ENCODE measurements at regions not wholly inside any gene's neighbourhood (a gene's known extent, or its start where the extent isn't known, plus 50 kb on each side); places are given as distances from the start of the nearest gene placed in this dataset.

DNA sequence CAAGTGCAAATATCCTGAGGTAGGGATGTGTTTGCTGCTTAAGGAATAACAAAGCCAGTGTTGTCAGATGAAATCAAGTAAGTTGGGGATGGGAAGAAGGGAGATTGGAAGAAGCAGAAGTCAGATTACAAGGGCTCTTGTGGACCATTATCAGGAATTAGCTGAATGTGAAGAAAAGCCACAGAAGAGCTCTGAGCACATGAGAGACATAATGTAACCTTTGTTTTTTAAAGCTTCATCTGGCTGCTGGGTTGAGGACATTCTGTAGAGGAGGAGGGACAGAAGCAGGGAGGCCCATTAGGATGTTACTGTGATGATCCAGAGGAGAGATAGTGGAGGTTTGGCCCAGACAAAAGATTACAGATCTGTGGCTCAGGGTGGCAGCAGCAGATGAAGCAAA is 111.7 kb downstream of the DUSP10 start:
- peaks cover 19% of the 10 kb centered on the region for H3K27me3 Mint-ChIP-seq (ENCODE audit: low read depth)
- TF ChIP-seq, protein P1, sequence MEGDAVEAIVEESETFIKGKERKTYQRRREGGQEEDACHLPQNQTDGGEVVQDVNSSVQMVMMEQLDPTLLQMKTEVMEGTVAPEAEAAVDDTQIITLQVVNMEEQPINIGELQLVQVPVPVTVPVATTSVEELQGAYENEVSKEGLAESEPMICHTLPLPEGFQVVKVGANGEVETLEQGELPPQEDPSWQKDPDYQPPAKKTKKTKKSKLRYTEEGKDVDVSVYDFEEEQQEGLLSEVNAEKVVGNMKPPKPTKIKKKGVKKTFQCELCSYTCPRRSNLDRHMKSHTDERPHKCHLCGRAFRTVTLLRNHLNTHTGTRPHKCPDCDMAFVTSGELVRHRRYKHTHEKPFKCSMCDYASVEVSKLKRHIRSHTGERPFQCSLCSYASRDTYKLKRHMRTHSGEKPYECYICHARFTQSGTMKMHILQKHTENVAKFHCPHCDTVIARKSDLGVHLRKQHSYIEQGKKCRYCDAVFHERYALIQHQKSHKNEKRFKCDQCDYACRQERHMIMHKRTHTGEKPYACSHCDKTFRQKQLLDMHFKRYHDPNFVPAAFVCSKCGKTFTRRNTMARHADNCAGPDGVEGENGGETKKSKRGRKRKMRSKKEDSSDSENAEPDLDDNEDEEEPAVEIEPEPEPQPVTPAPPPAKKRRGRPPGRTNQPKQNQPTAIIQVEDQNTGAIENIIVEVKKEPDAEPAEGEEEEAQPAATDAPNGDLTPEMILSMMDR (IDR thresholded peaks at IDR 0.05): no peak
- H3K27ac Mint-ChIP-seq (ENCODE audit: unreplicated experiment): no peak overlapping the region
- no peak overlapping the region for H3K4me3 Mint-ChIP-seq (ENCODE audit: unreplicated experiment)
- H3K9me3 Mint-ChIP-seq (ENCODE audit: low read depth): peaks cover 7% of the 10 kb centered on the region
- H3K36me3 Mint-ChIP-seq (ENCODE audit: low read depth): no peaks in the 10 kb centered on the region
- no peaks in the 10 kb centered on the region for H3K4me1 Mint-ChIP-seq (ENCODE audit: low read depth)
- no peak for DNase-seq (ENCODE audit: low spot score)

DNA sequence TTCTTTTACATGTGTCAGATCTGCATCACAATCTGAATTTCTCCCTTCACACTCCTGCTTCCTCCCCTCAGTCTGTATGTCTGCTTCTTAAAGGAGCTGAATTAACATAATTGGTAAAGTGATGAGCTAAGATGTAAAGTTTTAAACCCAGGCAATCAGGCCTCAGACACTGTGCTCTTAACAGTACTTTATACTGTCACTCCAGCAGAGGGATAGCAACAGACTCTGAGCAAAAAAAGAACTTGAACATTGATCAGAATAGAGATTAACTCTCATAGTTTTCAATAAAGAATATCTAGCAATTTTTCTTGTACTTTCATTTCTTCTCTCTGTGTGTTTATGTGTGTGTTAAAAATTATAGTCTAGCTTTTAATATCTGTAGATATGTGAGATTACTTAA is 110.3 kb downstream of the DUSP10 start:
- H3K36me3 Mint-ChIP-seq (ENCODE audit: low read depth): no peaks in the 10 kb centered on the region
- H3K27me3 Mint-ChIP-seq (ENCODE audit: low read depth): peaks cover 17% of the 10 kb centered on the region
- no peaks in the 10 kb centered on the region for H3K4me1 Mint-ChIP-seq (ENCODE audit: low read depth)
- no peak for DNase-seq (ENCODE audit: low spot score)
- H3K27ac Mint-ChIP-seq (ENCODE audit: unreplicated experiment): no peak overlapping the region
- TF ChIP-seq, protein P1 (IDR thresholded peaks at IDR 0.05): no peak
- no peak overlapping the region for H3K4me3 Mint-ChIP-seq (ENCODE audit: unreplicated experiment)
- peaks cover under 1% of the 10 kb centered on the region for H3K9me3 Mint-ChIP-seq (ENCODE audit: low read depth)

DNA sequence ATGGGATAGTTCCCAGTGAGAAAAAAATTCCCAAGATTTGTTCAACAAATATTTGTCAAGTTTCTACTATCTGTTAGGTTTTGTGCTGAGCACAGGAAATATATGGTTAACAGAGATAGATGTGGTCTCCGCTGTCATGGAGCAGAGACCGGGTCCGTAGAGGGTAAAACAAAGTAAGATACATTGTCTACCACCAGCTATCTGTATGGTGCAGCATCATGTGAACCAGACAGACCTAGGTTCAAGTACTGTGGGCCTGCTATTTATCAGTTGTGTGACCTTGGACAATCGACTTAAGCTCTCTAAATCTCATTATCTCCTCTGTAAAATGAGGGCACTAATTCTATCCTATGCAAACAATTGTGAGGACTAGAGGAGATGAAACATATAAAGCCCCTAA is 109.8 kb downstream of the DUSP10 start:
- Mint-ChIP-seq H3K36me3 (ENCODE audit: low read depth) (no peaks in the 10 kb centered on the region), H3K4me3 (ENCODE audit: unreplicated experiment) (no peak overlapping the region), H3K27me3 (ENCODE audit: low read depth) (peaks cover 15% of the 10 kb centered on the region), H3K4me1 (ENCODE audit: low read depth) (no peaks in the 10 kb centered on the region), H3K27ac (ENCODE audit: unreplicated experiment) (no peak overlapping the region), H3K9me3 (ENCODE audit: low read depth) (no peaks in the 10 kb centered on the region)
- TF ChIP-seq, protein P1 (IDR thresholded peaks at IDR 0.05): no peak
- no peak for DNase-seq (ENCODE audit: low spot score)

DNA sequence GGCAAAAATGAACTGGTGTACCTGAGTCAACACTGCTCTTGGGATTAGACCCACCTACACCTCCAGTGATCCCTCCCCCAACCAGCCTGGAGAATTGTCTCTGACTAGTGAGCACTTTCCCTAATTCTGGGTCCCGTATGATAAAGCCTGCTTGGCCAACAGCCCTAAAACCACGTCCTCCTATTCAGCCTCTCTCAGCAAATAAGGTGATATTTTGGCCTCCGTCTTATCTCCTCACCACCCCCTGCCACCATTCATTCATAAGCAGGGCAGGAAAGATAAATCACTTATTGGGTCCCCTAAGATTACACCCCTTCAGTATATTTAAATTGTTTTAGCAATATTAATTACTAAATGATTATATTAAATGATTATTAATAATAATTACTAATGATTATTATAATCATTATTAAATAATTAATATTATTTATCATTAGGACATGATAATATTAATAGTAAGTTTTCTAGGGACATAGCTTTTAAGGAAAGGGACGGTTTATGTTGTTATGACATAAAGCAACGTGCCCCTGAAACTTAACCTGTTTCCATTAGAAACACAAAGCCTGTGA is 108.0 kb downstream of the DUSP10 start:
- H3K27ac Mint-ChIP-seq (ENCODE audit: unreplicated experiment): no peak overlapping the region

DNA sequence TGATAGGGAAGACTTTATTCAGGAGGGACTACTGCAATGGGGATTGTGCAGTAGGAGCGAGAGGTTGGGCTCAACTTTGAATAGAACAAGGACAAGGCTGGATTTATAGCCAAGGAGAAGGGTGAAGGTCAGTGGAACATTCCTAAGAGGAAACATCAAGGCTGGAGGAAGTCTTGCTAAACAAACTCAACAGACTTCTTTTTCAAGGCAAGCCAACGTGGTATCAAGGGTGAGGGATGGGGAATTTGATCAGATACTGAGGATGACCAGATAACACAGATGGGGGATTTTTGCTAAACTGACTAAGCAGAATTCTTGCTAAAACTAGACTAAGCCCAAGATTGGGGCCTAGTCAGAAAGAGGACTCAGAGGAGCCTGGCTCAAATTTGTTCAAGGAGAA is 107.3 kb downstream of the DUSP10 start:
- no peak overlapping the region for H3K4me3 Mint-ChIP-seq (ENCODE audit: unreplicated experiment)
- H3K27ac Mint-ChIP-seq (ENCODE audit: unreplicated experiment): no peak overlapping the region
- peaks cover 16% of the 10 kb centered on the region for H3K27me3 Mint-ChIP-seq (ENCODE audit: low read depth)
- H3K9me3 Mint-ChIP-seq (ENCODE audit: low read depth): no peaks in the 10 kb centered on the region
- no peaks in the 10 kb centered on the region for H3K4me1 Mint-ChIP-seq (ENCODE audit: low read depth)
- H3K36me3 Mint-ChIP-seq (ENCODE audit: low read depth): no peaks in the 10 kb centered on the region
- TF ChIP-seq, protein P1 (IDR thresholded peaks at IDR 0.05): no peak
- no peak for DNase-seq (ENCODE audit: low spot score)

More for the DNA sequence above, 108.0 kb downstream of the DUSP10 start:
- TF ChIP-seq, protein P1 (IDR thresholded peaks at IDR 0.05): no peak
- no peaks in the 10 kb centered on the region for H3K36me3 Mint-ChIP-seq (ENCODE audit: low read depth)
- no peaks in the 10 kb centered on the region for H3K9me3 Mint-ChIP-seq (ENCODE audit: low read depth)
- no peak overlapping the region for H3K4me3 Mint-ChIP-seq (ENCODE audit: unreplicated experiment)
- no peak for DNase-seq (ENCODE audit: low spot score)
- H3K4me1 Mint-ChIP-seq (ENCODE audit: low read depth): no peaks in the 10 kb centered on the region
- H3K27me3 Mint-ChIP-seq (ENCODE audit: low read depth): peaks cover 11% of the 10 kb centered on the region
